GM21786 (cell line): ENCODE measurements at regions not wholly inside any gene's neighbourhood (a gene's known extent, or its start where the extent isn't known, plus 50 kb on each side); places are given as distances from the start of the nearest gene placed in this dataset.
A peak's percentile ranks its signal among the peaks of the same experiment; 100 is the strongest.

ENCODE experiments used
- ATAC-seq: cut with Tn5 transposase; IDR thresholded peaks from one replicate; pipeline ENCODE4 v1.9.1; 2021; ENCODE audit not compliant: unreplicated experiment

- ATAC-seq = no peak
These were observed 368.7 kb upstream of the PROK2 start for GRCh38 chr3:72153477-72154314.

- ATAC-seq = no peak
These were observed 367.9 kb upstream of the PROK2 start for GRCh38 chr3:72152551-72153476.

GRCh38 chr3:72151465-72152238, 366.7 kb upstream of the PROK2 start:
- ATAC-seq = no peak

- no peak for ATAC-seq
These were observed 365.9 kb upstream of the PROK2 start for GRCh38 chr3:72150634-72151412.

GRCh38 chr3:72149645-72150300, 364.8 kb upstream of the PROK2 start:
- ATAC-seq = no peak

GRCh38 chr3:72147600-72147999, 362.7 kb upstream of the PROK2 start:
- no peak for ATAC-seq

- no peak for ATAC-seq
These were observed 360.8 kb upstream of the PROK2 start for GRCh38 chr3:72145506-72146380.

- no peak for ATAC-seq
These were observed 360.0 kb upstream of the PROK2 start for GRCh38 chr3:72144773-72145505.

GRCh38 chr3:72143966-72144717, 359.2 kb upstream of the PROK2 start:
- ATAC-seq = no peak

GRCh38 chr3:72143322-72143721, 358.4 kb upstream of the PROK2 start:
- ATAC-seq = no peak

GRCh38 chr3:72142028-72142427, 357.1 kb upstream of the PROK2 start:
- no peak for ATAC-seq

- ATAC-seq = no peak
These were observed 356.3 kb upstream of the PROK2 start for GRCh38 chr3:72141264-72141663.

GRCh38 chr3:72139316-72139715, 354.4 kb upstream of the PROK2 start:
- ATAC-seq = no peak

- no peak for ATAC-seq
These were observed 353.2 kb upstream of the PROK2 start for GRCh38 chr3:72137865-72138861.

- no peak for ATAC-seq
These were observed 350.7 kb upstream of the PROK2 start for GRCh38 chr3:72135636-72136035.

- ATAC-seq = peak; percentile 54
These were observed 350.1 kb upstream of the PROK2 start for GRCh38 chr3:72134989-72135451.
